AG04450 (cell line): ENCODE measurements at regions not wholly inside any gene's neighbourhood (a gene's known extent, or its start where the extent isn't known, plus 50 kb on each side); places are given as distances from the start of the nearest gene placed in this dataset.

Source experiments
- CTCF ChIA-PET: fragments of 300-600, 350-600 bp; formaldehyde crosslinking; extraction: SDS; loops from one replicate; lab custom pipeline; 2022; ENCODE audit warnings: antibody characterized with exemption, inconsistent platforms; lab: Charles Lee
- POLR2A ChIA-PET: fragments of 350-600 bp; formaldehyde crosslinking; extraction: SDS; loops from one replicate; lab custom pipeline; 2021; ENCODE audit warnings: antibody characterized with exemption, inconsistent platforms; lab: Yijun Ruan, JAX
- DNase-seq: peaks from one replicate; pipeline ENCODE4 v3.0.0-alpha.2; 2011; ENCODE audit warnings: low read depth, low spot score
- H3K27ac ChIP-seq: one replicate; pipeline ENCODE4 v1.5.1; 2012; ENCODE audit warnings: low read depth, low read length, control low read depth
- H3K27me3 ChIP-seq: one replicate; pipeline ENCODE4 v1.6.0; 2012; ENCODE audit warnings: low read length; ENCODE audit not compliant: control insufficient read depth, insufficient read depth
- H3K4me3 ChIP-seq: 2 replicates; pipeline ENCODE4 v1.5.1; 2011; ENCODE audit warnings: mild to moderate bottlenecking, low read depth, low read length, control low read depth
- H3K9me3 ChIP-seq: 2 replicates; pipeline ENCODE4 v1.5.1; 2012; ENCODE audit warnings: low read length; ENCODE audit not compliant: control insufficient read depth, insufficient read depth
- CTCF ChIP-seq: IDR thresholded peaks from 2 replicates; pipeline ENCODE4 v1.5.1; 2011; ENCODE audit warnings: low read depth, low read length, control low read depth, inconsistent platforms

DNA sequence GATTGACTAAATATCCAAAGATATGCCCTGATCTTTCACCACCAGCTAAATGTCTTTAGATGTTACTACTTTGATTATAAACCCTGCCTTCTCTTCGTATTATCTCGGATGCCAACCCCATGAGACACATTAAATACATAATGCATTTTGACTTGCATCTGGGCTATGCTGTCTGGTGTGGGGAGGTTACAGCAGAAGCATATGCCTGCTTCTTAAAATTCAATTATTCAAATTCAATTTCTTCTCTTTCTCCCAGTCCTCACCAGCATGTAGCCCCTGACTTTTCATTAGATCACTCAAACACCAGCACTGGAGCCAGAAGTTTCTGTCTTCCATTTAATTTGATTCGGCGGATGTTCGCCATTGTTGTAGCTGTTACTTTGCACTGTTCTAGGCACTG lies 360.7 kb upstream of the CAMK1G start:
- no peak overlapping the region for H3K4me3 ChIP-seq
- no peaks in the 10 kb centered on the region for H3K27me3 ChIP-seq
- DNase-seq: no peak
- no peak for TF ChIP-seq CTCF
- no peaks in the 10 kb centered on the region for H3K9me3 ChIP-seq
- ChIA-PET CTCF (no interaction called here), POLR2A (no interaction called here)
- no peak overlapping the region for H3K27ac ChIP-seq

GRCh38 chr1:209223791-209224190 lies 359.7 kb upstream of the CAMK1G start:
- no peak for TF ChIP-seq CTCF
- no peak overlapping the region for H3K4me3 ChIP-seq
- H3K27ac ChIP-seq: no peak overlapping the region
- ChIA-PET CTCF (no interaction called here), POLR2A (no interaction called here)
- no peaks in the 10 kb centered on the region for H3K9me3 ChIP-seq
- no peak for DNase-seq
- no peaks in the 10 kb centered on the region for H3K27me3 ChIP-seq

DNA sequence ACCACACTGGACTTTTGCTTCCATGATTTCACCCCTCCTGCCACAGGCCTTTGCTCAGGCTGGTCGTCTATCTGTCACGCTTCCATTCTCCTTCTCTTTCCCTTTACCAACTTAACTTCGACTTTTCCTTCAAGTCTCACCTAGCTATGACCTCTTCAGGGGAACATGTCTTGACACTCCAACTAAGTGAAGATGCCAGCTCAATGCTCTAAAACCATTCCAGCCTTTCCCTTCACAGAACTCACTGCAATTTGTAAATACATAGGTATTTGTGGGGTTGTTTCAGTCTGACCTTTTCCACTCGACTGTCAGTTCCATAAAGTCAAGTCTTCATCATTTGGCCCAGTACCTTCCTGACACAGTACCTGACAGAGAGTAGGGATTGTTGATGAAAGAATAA lies 358.6 kb upstream of the CAMK1G start:
- H3K27ac ChIP-seq: no peak overlapping the region
- ChIA-PET POLR2A (no interaction called here), CTCF (no interaction called here)
- no peak overlapping the region for H3K4me3 ChIP-seq
- no peak for TF ChIP-seq CTCF
- no peaks in the 10 kb centered on the region for H3K27me3 ChIP-seq
- H3K9me3 ChIP-seq: no peaks in the 10 kb centered on the region
- no peak for DNase-seq

DNA sequence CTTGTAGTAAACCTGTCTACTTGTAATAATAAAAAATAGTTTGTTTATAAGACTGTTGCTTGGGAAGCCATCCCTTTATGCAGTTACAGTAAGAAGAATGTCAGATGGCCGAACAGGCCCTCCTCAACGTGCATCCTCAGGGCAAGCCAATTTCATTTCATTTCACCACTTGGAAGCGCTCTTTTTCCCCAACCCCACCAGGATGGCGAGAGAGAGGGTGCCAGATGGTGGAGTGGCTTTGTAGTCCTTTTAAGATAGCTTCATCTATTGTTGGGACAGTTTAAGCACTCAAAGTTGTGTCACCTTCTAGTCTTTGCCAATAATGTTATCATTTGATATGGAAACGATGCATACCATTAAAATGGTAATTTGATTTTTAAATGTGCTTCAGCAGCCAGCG lies 356.3 kb upstream of the CAMK1G start:
- POLR2A ChIA-PET: no interaction called here
- Histone ChIP-seq H3K4me3 (no peak overlapping the region), H3K27ac (no peak overlapping the region), H3K9me3 (peaks cover 4% of the 10 kb centered on the region), H3K27me3 (no peaks in the 10 kb centered on the region)
- no peak for TF ChIP-seq CTCF
- DNase-seq: no peak
- CTCF ChIA-PET: interaction anchor here (1.8 to 4.6 kb wide), 2 partner anchors 21 to 25 kb away, joined by 5 to 29 read pairs; no protein-coding TSS in a partner anchor

DNA sequence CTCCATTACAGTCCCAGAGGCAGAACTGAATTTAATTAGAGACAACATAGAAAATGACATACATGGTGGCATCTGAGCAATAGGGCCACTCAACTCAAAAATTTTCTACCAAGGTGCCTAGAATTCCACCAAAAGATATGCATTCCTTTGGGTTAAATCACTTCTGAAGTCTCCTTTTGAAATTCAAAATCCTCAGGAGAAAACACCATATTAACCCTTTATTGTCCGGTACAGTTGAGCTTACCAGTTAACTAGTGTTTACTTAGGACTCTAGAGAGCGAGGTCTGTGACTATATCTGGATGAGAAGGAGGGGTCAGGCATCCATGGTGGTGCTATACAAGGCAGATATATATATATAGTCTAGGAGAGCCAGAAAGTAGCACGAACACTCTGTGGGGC lies 355.6 kb upstream of the CAMK1G start:
- Histone ChIP-seq H3K27me3 (no peaks in the 10 kb centered on the region), H3K27ac (no peak overlapping the region), H3K9me3 (peaks cover 9% of the 10 kb centered on the region), H3K4me3 (no peak overlapping the region)
- no peak for DNase-seq
- ChIA-PET POLR2A (no interaction called here), CTCF (interaction anchor here (4.6 kb wide), 1 partner anchor 21 kb away, joined by 29 read pairs; no protein-coding TSS in a partner anchor)
- TF ChIP-seq CTCF: no peak
